Astrocyte of the spinal cord (primary cell): ENCODE measurements at regions not wholly inside any gene's neighbourhood (a gene's known extent, or its start where the extent isn't known, plus 50 kb on each side); places are given as distances from the start of the nearest gene placed in this dataset.

Experiments
- DNase-seq: peaks from one replicate; pipeline ENCODE4 v3.0.0; 2011; ENCODE audit warnings: low read depth, low spot score
- H3K4me3 ChIP-seq: 2 replicates; pipeline ENCODE4 v1.5.1; 2011; ENCODE audit warnings: low read depth, mild to moderate bottlenecking, low read length, moderate library complexity
- in situ Hi-C: cut with HindIII; loops from 2 replicates; pipeline ENCODE4 v1.10.0; 2017; ENCODE audit warnings: low sequenced_read_pairs
- TF ChIP-seq, protein P1 (sequence below): IDR thresholded peaks from 2 replicates; pipeline ENCODE4 v1.5.1; 2012; ENCODE audit warnings: low read depth, mild to moderate bottlenecking, low read length, inconsistent platforms

DNA sequence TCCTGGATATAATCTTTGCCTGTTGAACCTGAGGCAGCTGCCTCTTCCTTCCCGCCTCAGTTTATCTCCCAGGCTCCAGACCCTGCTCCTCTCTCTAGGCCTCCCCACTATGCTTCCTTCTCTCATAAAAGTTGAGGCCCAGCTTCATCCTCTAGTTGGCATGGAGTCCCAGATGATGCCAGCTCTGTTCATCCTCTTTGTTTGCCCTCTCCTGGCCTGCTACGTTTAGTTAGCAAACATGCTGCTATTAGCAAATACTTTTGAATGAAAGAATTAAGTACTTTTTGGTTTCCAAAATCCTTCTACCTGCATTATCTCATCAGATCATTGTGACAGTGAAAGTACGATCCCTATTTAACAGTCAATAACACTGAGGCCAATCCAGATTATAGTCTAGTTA lies 472.5 kb downstream of the COG6 start:
- TF ChIP-seq, protein P1, sequence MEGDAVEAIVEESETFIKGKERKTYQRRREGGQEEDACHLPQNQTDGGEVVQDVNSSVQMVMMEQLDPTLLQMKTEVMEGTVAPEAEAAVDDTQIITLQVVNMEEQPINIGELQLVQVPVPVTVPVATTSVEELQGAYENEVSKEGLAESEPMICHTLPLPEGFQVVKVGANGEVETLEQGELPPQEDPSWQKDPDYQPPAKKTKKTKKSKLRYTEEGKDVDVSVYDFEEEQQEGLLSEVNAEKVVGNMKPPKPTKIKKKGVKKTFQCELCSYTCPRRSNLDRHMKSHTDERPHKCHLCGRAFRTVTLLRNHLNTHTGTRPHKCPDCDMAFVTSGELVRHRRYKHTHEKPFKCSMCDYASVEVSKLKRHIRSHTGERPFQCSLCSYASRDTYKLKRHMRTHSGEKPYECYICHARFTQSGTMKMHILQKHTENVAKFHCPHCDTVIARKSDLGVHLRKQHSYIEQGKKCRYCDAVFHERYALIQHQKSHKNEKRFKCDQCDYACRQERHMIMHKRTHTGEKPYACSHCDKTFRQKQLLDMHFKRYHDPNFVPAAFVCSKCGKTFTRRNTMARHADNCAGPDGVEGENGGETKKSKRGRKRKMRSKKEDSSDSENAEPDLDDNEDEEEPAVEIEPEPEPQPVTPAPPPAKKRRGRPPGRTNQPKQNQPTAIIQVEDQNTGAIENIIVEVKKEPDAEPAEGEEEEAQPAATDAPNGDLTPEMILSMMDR, result no peak
- in situ Hi-C loops, result no loop called here
- H3K4me3 ChIP-seq, result no peak overlapping the region
- DNase-seq, result no peak

- H3K4me3 ChIP-seq, result no peak overlapping the region
- DNase-seq, result no peak
- in situ Hi-C loops, result no loop called here
- TF ChIP-seq, protein P1, result no peak
Measured at GRCh38 chr13:40129467-40129866, 474.0 kb downstream of the COG6 start.

- in situ Hi-C loops, result no loop called here
- TF ChIP-seq, protein P1, result no peak
- H3K4me3 ChIP-seq, result no peak overlapping the region
- peak; percentile 59 for DNase-seq
Measured at GRCh38 chr13:40130871-40131636, 475.6 kb downstream of the COG6 start.

DNA sequence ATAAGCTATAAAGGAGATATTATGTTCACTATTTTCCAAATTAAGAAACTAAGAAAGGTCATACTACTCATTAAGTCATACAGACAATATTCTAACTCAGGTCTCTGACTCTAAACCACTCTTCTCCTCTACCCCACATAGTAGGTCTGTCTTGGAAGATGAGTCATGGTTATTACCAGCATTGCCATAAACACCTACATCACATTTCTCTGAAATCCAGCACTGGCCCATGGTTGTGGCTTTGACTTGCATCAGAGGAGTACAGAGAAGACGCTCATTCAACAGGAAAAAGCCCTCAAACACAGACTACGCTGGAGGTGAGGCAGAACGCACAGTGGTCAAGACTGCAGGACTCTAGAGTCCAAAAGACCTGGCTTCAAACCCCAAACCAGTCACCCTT lies 476.8 kb downstream of the COG6 start:
- TF ChIP-seq, protein P1, result no peak
- in situ Hi-C loops, result no loop called here
- H3K4me3 ChIP-seq, result no peak overlapping the region
- no peak for DNase-seq

GRCh38 chr13:40136896-40137295 lies 481.4 kb downstream of the COG6 start:
- no peak for DNase-seq
- in situ Hi-C loops, result no loop called here
- TF ChIP-seq, protein P1, result no peak
- H3K4me3 ChIP-seq, result no peak overlapping the region

GRCh38 chr13:40137400-40137799 lies 481.9 kb downstream of the COG6 start:
- TF ChIP-seq, protein P1, result no peak
- no peak for DNase-seq

More at GRCh38 chr13:40137400-40137799, 481.9 kb downstream of the COG6 start:
- no peak overlapping the region for H3K4me3 ChIP-seq
- in situ Hi-C loops, result no loop called here
